ENCODE measurements at regions not wholly inside any gene's neighbourhood (a gene's known extent, or its start where the extent isn't known, plus 50 kb on each side); places are given as distances from the start of the nearest gene placed in this dataset.

GRCh38 chr12:90653040-90653439, 301.9 kb downstream of the CCER1 start:
- no peak overlapping the region for H3K9ac ChIP-seq (ENCODE audit: low read length)
- no peaks in the 10 kb centered on the region for H3K36me3 ChIP-seq (ENCODE audit: low read length)
- no peaks in the 10 kb centered on the region for H3F3A ChIP-seq (ENCODE audit: insufficient read depth)
- H2AFZ ChIP-seq (ENCODE audit: low read depth, low read length, severe bottlenecking): no peak overlapping the region
- no peak overlapping the region for H3K4me2 ChIP-seq (ENCODE audit: low read depth, low read length, poor library complexity, severe bottlenecking)
- H3K79me2 ChIP-seq (ENCODE audit: insufficient read depth, low read length): no peaks in the 10 kb centered on the region
- H3K9me2 ChIP-seq (replicated peaks; ENCODE audit: insufficient read depth, low read length): no peaks in the 10 kb centered on the region
- TF ChIP-seq CTCF (IDR thresholded peaks at IDR 0.05; ENCODE audit: insufficient read depth, low read length, poor library complexity, severe bottlenecking) (no peak), EZH2phosphoT487 (conservative IDR thresholded peaks at IDR 0.05; ENCODE audit: low read length) (no peak)
- H3K27me3 ChIP-seq (ENCODE audit: low read length): no peaks in the 10 kb centered on the region
- H3K4me3 ChIP-seq (ENCODE audit: insufficient read depth, low read length, poor library complexity, severe bottlenecking): no peak overlapping the region
- H3K9me3 ChIP-seq (ENCODE audit: insufficient read depth, low read length): no peaks in the 10 kb centered on the region
- no peak overlapping the region for H3K27ac ChIP-seq (ENCODE audit: low read depth, low read length)
- no peaks in the 10 kb centered on the region for H4K20me1 ChIP-seq (ENCODE audit: low read depth, low read length)

GRCh38 chr12:90652280-90652679, 302.7 kb downstream of the CCER1 start:
- H3K27me3 ChIP-seq (ENCODE audit: low read length): no peaks in the 10 kb centered on the region
- H3K27ac ChIP-seq (ENCODE audit: low read depth, low read length): no peak overlapping the region
- no peaks in the 10 kb centered on the region for H3K9me2 ChIP-seq (replicated peaks; ENCODE audit: insufficient read depth, low read length)
- no peaks in the 10 kb centered on the region for H4K20me1 ChIP-seq (ENCODE audit: low read depth, low read length)
- TF ChIP-seq CTCF (IDR thresholded peaks at IDR 0.05; ENCODE audit: insufficient read depth, low read length, poor library complexity, severe bottlenecking) (no peak), EZH2phosphoT487 (conservative IDR thresholded peaks at IDR 0.05; ENCODE audit: low read length) (no peak)
- H3K9me3 ChIP-seq (ENCODE audit: insufficient read depth, low read length): no peaks in the 10 kb centered on the region
- no peak overlapping the region for H2AFZ ChIP-seq (ENCODE audit: low read depth, low read length, severe bottlenecking)
- H3F3A ChIP-seq (ENCODE audit: insufficient read depth): no peaks in the 10 kb centered on the region
- H3K36me3 ChIP-seq (ENCODE audit: low read length): no peaks in the 10 kb centered on the region
- H3K79me2 ChIP-seq (ENCODE audit: insufficient read depth, low read length): no peaks in the 10 kb centered on the region
- no peak overlapping the region for H3K9ac ChIP-seq (ENCODE audit: low read length)
- H3K4me3 ChIP-seq (ENCODE audit: insufficient read depth, low read length, poor library complexity, severe bottlenecking): no peak overlapping the region
- H3K4me2 ChIP-seq (ENCODE audit: low read depth, low read length, poor library complexity, severe bottlenecking): no peak overlapping the region

- Histone ChIP-seq H2AFZ (ENCODE audit: low read depth, low read length, severe bottlenecking) (no peak overlapping the region), H3K4me2 (ENCODE audit: low read depth, low read length, poor library complexity, severe bottlenecking) (no peak overlapping the region), H4K20me1 (ENCODE audit: low read depth, low read length) (no peaks in the 10 kb centered on the region), H3F3A (ENCODE audit: insufficient read depth) (no peaks in the 10 kb centered on the region), H3K9me2 (replicated peaks; ENCODE audit: insufficient read depth, low read length) (no peaks in the 10 kb centered on the region), H3K9ac (ENCODE audit: low read length) (no peak overlapping the region), H3K9me3 (ENCODE audit: insufficient read depth, low read length) (no peaks in the 10 kb centered on the region), H3K27ac (ENCODE audit: low read depth, low read length) (no peak overlapping the region), H3K27me3 (ENCODE audit: low read length) (no peaks in the 10 kb centered on the region), H3K36me3 (ENCODE audit: low read length) (no peaks in the 10 kb centered on the region), H3K4me3 (ENCODE audit: insufficient read depth, low read length, poor library complexity, severe bottlenecking) (no peak overlapping the region), H3K79me2 (ENCODE audit: insufficient read depth, low read length) (no peaks in the 10 kb centered on the region)
- no peak for TF ChIP-seq EZH2phosphoT487 (conservative IDR thresholded peaks at IDR 0.05; ENCODE audit: low read length)
- TF ChIP-seq CTCF (IDR thresholded peaks at IDR 0.05; ENCODE audit: insufficient read depth, low read length, poor library complexity, severe bottlenecking): no peak
These were observed 309.8 kb downstream of the CCER1 start for GRCh38 chr12:90645181-90645580.
